ENCODE measurements at regions not wholly inside any gene's neighbourhood (a gene's known extent, or its start where the extent isn't known, plus 50 kb on each side); places are given as distances from the start of the nearest gene placed in this dataset.
"Not testable (repeated sequence)": the region's sequence is repeated elsewhere in the genome, so short reads cannot be mapped to it uniquely, and the experiment has no call there.

DNA sequence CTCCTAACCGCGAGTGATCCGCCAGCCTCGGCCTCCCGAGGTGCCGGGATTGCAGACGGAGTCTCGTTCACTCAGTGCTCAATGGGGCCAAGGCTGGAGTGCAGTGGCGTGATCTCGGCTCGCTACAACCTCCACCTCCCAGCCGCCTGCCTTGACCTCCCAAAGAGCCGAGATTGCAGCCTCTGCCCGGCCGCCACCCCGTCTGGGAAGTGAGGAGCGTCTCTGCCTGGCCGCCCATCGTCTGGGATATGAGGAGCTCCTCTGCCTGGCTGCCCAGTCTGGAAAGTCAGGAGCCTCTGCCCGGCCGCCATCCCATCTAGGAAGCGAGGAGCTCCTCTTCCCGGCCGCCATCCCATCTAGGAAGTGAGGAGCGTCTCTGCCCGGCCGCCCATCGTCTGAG is 58.8 kb upstream of the ANKRD30BL start:
- H3K27me3 ChIP-seq (ENCODE audit: control insufficient read depth, extremely low read depth, insufficient read depth, low read length); H3K4me3 ChIP-seq (ENCODE audit: control insufficient read depth in 2 of 3, extremely low read depth in 1 of 3, insufficient read depth in 2 of 3, low read depth in 1 of 3, low read length in 3 of 3); DNase-seq (ENCODE audit: low read depth, low spot score); H3K9me1 ChIP-seq (ENCODE audit: control insufficient read depth, extremely low read depth, insufficient read depth, low read length); dilution Hi-C loops (cut with MboI; ENCODE audit: extremely low pct_ligation_motif_present, low sequenced_read_pairs); H3K4me1 ChIP-seq (ENCODE audit: control insufficient read depth, extremely low read depth, insufficient read depth, low read length); H3K27ac ChIP-seq (ENCODE audit: control insufficient read depth, insufficient read depth, low read length); H3K9ac ChIP-seq (ENCODE audit: control insufficient read depth, extremely low read depth, insufficient read depth, low read length); FAIRE-seq; H3K36me3 ChIP-seq (ENCODE audit: control insufficient read depth in 2 of 2, extremely low read depth in 1 of 2, insufficient read depth in 2 of 2, low read length in 2 of 2); H4K20me1 ChIP-seq (ENCODE audit: control insufficient read depth, extremely low read depth, insufficient read depth, low read length); H3K79me2 ChIP-seq (ENCODE audit: control insufficient read depth, insufficient read depth, low read length); H2AFZ ChIP-seq (ENCODE audit: control insufficient read depth, low read length); H3K4me2 ChIP-seq (ENCODE audit: control insufficient read depth, extremely low read depth, insufficient read depth, low read depth, low read length); H3K9me3 ChIP-seq (ENCODE audit: control insufficient read depth, low read depth, low read length): not testable (repeated sequence)

DNA sequence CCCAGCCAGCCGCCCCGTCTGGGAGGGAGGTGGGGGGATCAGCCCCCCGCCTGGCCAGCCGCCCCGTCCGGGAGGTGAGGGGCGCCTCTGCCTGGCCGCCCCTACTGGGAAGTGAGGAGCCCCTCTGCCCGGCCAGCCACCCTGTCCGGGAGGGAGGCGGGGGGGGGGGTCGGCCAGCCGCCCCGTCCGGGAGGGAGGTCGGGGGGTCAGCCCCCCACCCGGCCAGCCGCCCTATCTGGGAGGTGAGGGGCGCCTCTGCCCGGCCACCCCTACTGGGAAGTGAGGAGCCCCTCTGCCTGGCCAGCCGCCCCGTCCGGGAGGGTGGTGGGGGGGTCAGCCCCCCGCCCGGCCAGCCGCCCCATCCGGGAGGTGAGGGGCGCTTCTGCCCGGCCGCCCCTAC is 60.1 kb upstream of the ANKRD30BL start:
- H3K9ac ChIP-seq (ENCODE audit: control insufficient read depth, extremely low read depth, insufficient read depth, low read length); H3K4me2 ChIP-seq (ENCODE audit: control insufficient read depth, extremely low read depth, insufficient read depth, low read depth, low read length); dilution Hi-C loops (cut with MboI; ENCODE audit: extremely low pct_ligation_motif_present, low sequenced_read_pairs); H3K9me3 ChIP-seq (ENCODE audit: control insufficient read depth, low read depth, low read length); H2AFZ ChIP-seq (ENCODE audit: control insufficient read depth, low read length); H3K36me3 ChIP-seq (ENCODE audit: control insufficient read depth in 2 of 2, extremely low read depth in 1 of 2, insufficient read depth in 2 of 2, low read length in 2 of 2); H3K4me3 ChIP-seq (ENCODE audit: control insufficient read depth in 2 of 3, extremely low read depth in 1 of 3, insufficient read depth in 2 of 3, low read depth in 1 of 3, low read length in 3 of 3); H3K4me1 ChIP-seq (ENCODE audit: control insufficient read depth, extremely low read depth, insufficient read depth, low read length); H3K79me2 ChIP-seq (ENCODE audit: control insufficient read depth, insufficient read depth, low read length); DNase-seq (ENCODE audit: low read depth, low spot score); H4K20me1 ChIP-seq (ENCODE audit: control insufficient read depth, extremely low read depth, insufficient read depth, low read length); H3K27ac ChIP-seq (ENCODE audit: control insufficient read depth, insufficient read depth, low read length); FAIRE-seq; H3K27me3 ChIP-seq (ENCODE audit: control insufficient read depth, extremely low read depth, insufficient read depth, low read length); H3K9me1 ChIP-seq (ENCODE audit: control insufficient read depth, extremely low read depth, insufficient read depth, low read length): not testable (repeated sequence)

GRCh38 chr2:132252191-132252893 is 90.6 kb upstream of the ANKRD30BL start:
- no peaks in the 10 kb centered on the region for H3K9me1 ChIP-seq (ENCODE audit: control insufficient read depth, extremely low read depth, insufficient read depth, low read length)
- H3K27ac ChIP-seq (ENCODE audit: control insufficient read depth, insufficient read depth, low read length): no peak overlapping the region
- peaks cover 17% of the 10 kb centered on the region for H3K27me3 ChIP-seq (ENCODE audit: control insufficient read depth, extremely low read depth, insufficient read depth, low read length)
- peaks cover 1% of the 10 kb centered on the region for H3K9me3 ChIP-seq (ENCODE audit: control insufficient read depth, low read depth, low read length)
- DNase-seq (ENCODE audit: low read depth, low spot score) (no peak), FAIRE-seq (no peak)
- dilution Hi-C loops (cut with MboI; ENCODE audit: extremely low pct_ligation_motif_present, low sequenced_read_pairs): no loop called here
- H3K4me1 ChIP-seq (ENCODE audit: control insufficient read depth, extremely low read depth, insufficient read depth, low read length): no peaks in the 10 kb centered on the region
- TF ChIP-seq EZH2 (IDR thresholded peaks at IDR 0.05; ENCODE audit: low read length) (no peak), CTCF (optimal IDR thresholded peaks at IDR 0.05 in 1 of 3, IDR thresholded peaks at IDR 0.05 in 1 of 3, conservative IDR thresholded peaks at IDR 0.05 in 1 of 3; ENCODE audit: extremely low read depth in 1 of 3, insufficient read depth in 2 of 3, low read length in 3 of 3) (no peak)
- H2AFZ ChIP-seq (ENCODE audit: control insufficient read depth, low read length): no peak overlapping the region
- H3K9ac ChIP-seq (ENCODE audit: control insufficient read depth, extremely low read depth, insufficient read depth, low read length): no peak overlapping the region
- H3K4me2 ChIP-seq (ENCODE audit: control insufficient read depth, extremely low read depth, insufficient read depth, low read depth, low read length): no peak overlapping the region
- no peaks in the 10 kb centered on the region for H3K79me2 ChIP-seq (ENCODE audit: control insufficient read depth, insufficient read depth, low read length)
- no peak overlapping the region for H3K4me3 ChIP-seq (ENCODE audit: control insufficient read depth in 2 of 3, extremely low read depth in 1 of 3, insufficient read depth in 2 of 3, low read depth in 1 of 3, low read length in 3 of 3)
- H3K36me3 ChIP-seq (ENCODE audit: control insufficient read depth in 2 of 2, extremely low read depth in 1 of 2, insufficient read depth in 2 of 2, low read length in 2 of 2): no peaks in the 10 kb centered on the region
- H4K20me1 ChIP-seq (ENCODE audit: control insufficient read depth, extremely low read depth, insufficient read depth, low read length): no peaks in the 10 kb centered on the region

Data from keratinocyte (primary cell).